ENCODE measurements at regions not wholly inside any gene's neighbourhood (a gene's known extent, or its start where the extent isn't known, plus 50 kb on each side); places are given as distances from the start of the nearest gene placed in this dataset.

GRCh38 chr6:130526466-130526865, 160.6 kb downstream of the TMEM200A start:
- H3K36me3 ChIP-seq = no peaks in the 10 kb centered on the region
- intact Hi-C loops (cut with DNase I) = no loop called here
- 76% methylated on average over 3 of the region's 3 CpGs for WGBS
- H3K27ac ChIP-seq = no peak overlapping the region
- no peaks in the 10 kb centered on the region for H3K27me3 ChIP-seq (replicated peaks; ENCODE audit: insufficient read depth)
- TF ChIP-seq POLR2AphosphoS5 (IDR thresholded peaks at IDR 0.05) = no peak
- TF ChIP-seq POLR2A (IDR thresholded peaks at IDR 0.05) = no peak
- no peak for TF ChIP-seq CTCF (IDR thresholded peaks at IDR 0.05)
- no peak for DNase-seq (ENCODE audit: low spot score)
- no peak overlapping the region for H3K4me3 ChIP-seq
- H3K4me1 ChIP-seq (replicated peaks) = no peaks in the 10 kb centered on the region
- no peaks in the 10 kb centered on the region for H3K9me3 ChIP-seq

GRCh38 chr6:130527173-130527572, 161.4 kb downstream of the TMEM200A start:
- no peaks in the 10 kb centered on the region for H3K4me1 ChIP-seq (replicated peaks)
- WGBS = 9% methylated on average over 1 of the region's 1 CpG
- DNase-seq (ENCODE audit: low spot score) = no peak
- H3K27ac ChIP-seq = no peak overlapping the region
- H3K9me3 ChIP-seq = no peaks in the 10 kb centered on the region
- intact Hi-C loops (cut with DNase I) = no loop called here
- TF ChIP-seq POLR2AphosphoS5 (IDR thresholded peaks at IDR 0.05) = no peak
- TF ChIP-seq POLR2A (IDR thresholded peaks at IDR 0.05) = no peak
- no peak for TF ChIP-seq CTCF (IDR thresholded peaks at IDR 0.05)
- H3K36me3 ChIP-seq = no peaks in the 10 kb centered on the region
- no peak overlapping the region for H3K4me3 ChIP-seq
- H3K27me3 ChIP-seq (replicated peaks; ENCODE audit: insufficient read depth) = no peaks in the 10 kb centered on the region

- Histone ChIP-seq H3K36me3 (no peaks in the 10 kb centered on the region), H3K9me3 (no peaks in the 10 kb centered on the region), H3K4me3 (no peak overlapping the region), H3K27ac (no peak overlapping the region), H3K27me3 (replicated peaks; ENCODE audit: insufficient read depth) (no peaks in the 10 kb centered on the region), H3K4me1 (replicated peaks) (no peaks in the 10 kb centered on the region)
- no peak for DNase-seq (ENCODE audit: low spot score)
- no peak for TF ChIP-seq CTCF (IDR thresholded peaks at IDR 0.05)
- no peak for TF ChIP-seq POLR2AphosphoS5 (IDR thresholded peaks at IDR 0.05)
- no peak for TF ChIP-seq POLR2A (IDR thresholded peaks at IDR 0.05)
- intact Hi-C loops (cut with DNase I) = no loop called here
- WGBS = 91% methylated on average over 8 of the region's 8 CpGs
Measured at GRCh38 chr6:130529569-130530149, 163.8 kb downstream of the TMEM200A start.

- H3K36me3 ChIP-seq = no peaks in the 10 kb centered on the region
- TF ChIP-seq POLR2AphosphoS5 (IDR thresholded peaks at IDR 0.05) (no peak), POLR2A (IDR thresholded peaks at IDR 0.05) (no peak), CTCF (IDR thresholded peaks at IDR 0.05) (no peak)
- H3K27me3 ChIP-seq (replicated peaks; ENCODE audit: insufficient read depth) = no peaks in the 10 kb centered on the region
- H3K27ac ChIP-seq = no peak overlapping the region
- H3K4me1 ChIP-seq (replicated peaks) = no peaks in the 10 kb centered on the region
- no peak overlapping the region for H3K4me3 ChIP-seq
- WGBS = 91% methylated on average over 3 of the region's 3 CpGs
- intact Hi-C loops (cut with DNase I) = no loop called here
- H3K9me3 ChIP-seq = no peaks in the 10 kb centered on the region
- DNase-seq (ENCODE audit: low spot score) = no peak
Measured at GRCh38 chr6:130534627-130535026, 168.8 kb downstream of the TMEM200A start.

GRCh38 chr6:130535242-130535641, 169.4 kb downstream of the TMEM200A start:
- H3K27ac ChIP-seq = no peak overlapping the region

More at GRCh38 chr6:130535242-130535641, 169.4 kb downstream of the TMEM200A start:
- intact Hi-C loops (cut with DNase I) = no loop called here
- TF ChIP-seq POLR2AphosphoS5 (IDR thresholded peaks at IDR 0.05) (no peak), POLR2A (IDR thresholded peaks at IDR 0.05) (no peak), CTCF (IDR thresholded peaks at IDR 0.05) (no peak)
- Histone ChIP-seq H3K9me3 (no peaks in the 10 kb centered on the region), H3K36me3 (no peaks in the 10 kb centered on the region), H3K4me3 (no peak overlapping the region), H3K4me1 (replicated peaks) (no peaks in the 10 kb centered on the region), H3K27me3 (replicated peaks; ENCODE audit: insufficient read depth) (no peaks in the 10 kb centered on the region)
- 94% methylated on average over 2 of the region's 2 CpGs for WGBS
- no peak for DNase-seq (ENCODE audit: low spot score)

All from prostate gland (tissue), 2 donors.